Activated B cell treated with CpG ODN at 0.5 μM for 24 hours (primary cell): ENCODE measurements at regions not wholly inside any gene's neighbourhood (a gene's known extent, or its start where the extent isn't known, plus 50 kb on each side); places are given as distances from the start of the nearest gene placed in this dataset.

ENCODE experiments used
- ATAC-seq: fragments of 200-7000 bp; cut with Tn5 transposase; one replicate; pipeline ENCODE4 v1.10.0; 2021; ENCODE audit warnings: low read depth, mild to moderate bottlenecking, moderate library complexity
- CTCF ChIA-PET: fragments of 350-600 bp; sonication (Branson Sonifier 250); formaldehyde crosslinking; loops from one replicate; lab custom pipeline; 2021; ENCODE audit warnings: antibody characterized with exemption; lab: Charles Lee
- POLR2A ChIA-PET: fragments of 350-600 bp; sonication (Branson Sonifier 250); formaldehyde crosslinking; loops from one replicate; lab custom pipeline; 2021; ENCODE audit warnings: antibody characterized with exemption; lab: Charles Lee
- DNase-seq: peaks from one replicate; pipeline ENCODE4 v3.0.0; 2022
- H3K27ac Mint-ChIP-seq: one replicate; pipeline ENCODE4 v1.8.0; 2020; ENCODE audit warnings: mixed read lengths
- H3K27me3 Mint-ChIP-seq: one replicate; pipeline ENCODE4 v1.8.0; 2021; ENCODE audit warnings: mixed read lengths
- H3K36me3 Mint-ChIP-seq: one replicate; pipeline ENCODE4 v1.8.0; 2021; ENCODE audit warnings: low read depth, mixed read lengths
- H3K4me1 Mint-ChIP-seq: one replicate; pipeline ENCODE4 v1.8.0; 2021; ENCODE audit warnings: mixed read lengths
- H3K4me3 Mint-ChIP-seq: one replicate; pipeline ENCODE4 v1.8.0; 2020; ENCODE audit warnings: mild to moderate bottlenecking, mixed read lengths
- H3K9me3 Mint-ChIP-seq: one replicate; pipeline ENCODE4 v1.8.0; 2020; ENCODE audit warnings: mixed read lengths
- CTCF ChIP-seq: fragments of 200-600 bp; IDR thresholded peaks from one replicate; pipeline ENCODE4 v1.8.0; 2022; ENCODE audit warnings: antibody characterized with exemption, mild to moderate bottlenecking
- intact Hi-C: fragments of 100-400 bp; cut with micrococcal nuclease; formaldehyde crosslinking; loops from one replicate; pipeline ENCODE4 v1.15.1; 2024

- H3K9me3 Mint-ChIP-seq, result no peaks in the 10 kb centered on the region
- DNase-seq (no peak), ATAC-seq (no peak)
- H3K4me1 Mint-ChIP-seq, result no peaks in the 10 kb centered on the region
- no peak overlapping the region for H3K4me3 Mint-ChIP-seq
- intact Hi-C loops, result no loop called here
- ChIA-PET POLR2A (no interaction called here), CTCF (no interaction called here)
- no peak for TF ChIP-seq CTCF
- H3K27me3 Mint-ChIP-seq, result peaks cover 3% of the 10 kb centered on the region
- H3K36me3 Mint-ChIP-seq, result no peaks in the 10 kb centered on the region
- no peak overlapping the region for H3K27ac Mint-ChIP-seq
Observed at GRCh38 chr4:104826171-104826570, 320.5 kb upstream of the TET2 start.

GRCh38 chr4:104829761-104830160 is 316.9 kb upstream of the TET2 start:
- Mint-ChIP-seq H3K27me3 (peaks cover 3% of the 10 kb centered on the region), H3K27ac (no peak overlapping the region), H3K9me3 (no peaks in the 10 kb centered on the region), H3K36me3 (no peaks in the 10 kb centered on the region), H3K4me1 (no peaks in the 10 kb centered on the region), H3K4me3 (no peak overlapping the region)
- ATAC-seq (no peak), DNase-seq (no peak)
- CTCF ChIA-PET, result no interaction called here
- TF ChIP-seq CTCF, result no peak
- intact Hi-C loops, result no loop called here
- POLR2A ChIA-PET, result no interaction called here

- ChIA-PET CTCF (no interaction called here), POLR2A (no interaction called here)
- no peaks in the 10 kb centered on the region for H3K4me1 Mint-ChIP-seq
- no peak for TF ChIP-seq CTCF
- no peaks in the 10 kb centered on the region for H3K27me3 Mint-ChIP-seq
- DNase-seq (no peak), ATAC-seq (no peak)
- H3K36me3 Mint-ChIP-seq, result no peaks in the 10 kb centered on the region
- no peak overlapping the region for H3K27ac Mint-ChIP-seq
- intact Hi-C loops, result no loop called here
- H3K9me3 Mint-ChIP-seq, result no peaks in the 10 kb centered on the region
- H3K4me3 Mint-ChIP-seq, result no peak overlapping the region
Observed at GRCh38 chr4:104848597-104849225, 298.0 kb upstream of the TET2 start.

GRCh38 chr4:104859601-104860237 is 287.0 kb upstream of the TET2 start:
- Mint-ChIP-seq H3K4me1 (no peaks in the 10 kb centered on the region), H3K27ac (no peak overlapping the region), H3K9me3 (no peaks in the 10 kb centered on the region), H3K4me3 (no peak overlapping the region), H3K27me3 (peaks cover 2% of the 10 kb centered on the region), H3K36me3 (no peaks in the 10 kb centered on the region)
- DNase-seq (no peak), ATAC-seq (no peak)
- TF ChIP-seq CTCF, result no peak
- POLR2A ChIA-PET, result no interaction called here
- intact Hi-C loops, result loop anchor here (1.0 to 5.0 kb wide), 5 partner anchors 166 to 925 kb away; partner anchors contain the start of genes CXXC4 and PPA2
- CTCF ChIA-PET, result interaction anchor here (0.7 to 2.4 kb wide), 7 partner anchors 13 to 933 kb away, joined by 3 to 12 read pairs (median 3); no protein-coding TSS in a partner anchor

- Mint-ChIP-seq H3K27ac (no peak overlapping the region), H3K9me3 (no peaks in the 10 kb centered on the region), H3K27me3 (peaks cover 2% of the 10 kb centered on the region), H3K4me1 (no peaks in the 10 kb centered on the region), H3K36me3 (no peaks in the 10 kb centered on the region), H3K4me3 (no peak overlapping the region)
- ATAC-seq, result peak; percentile 70
- TF ChIP-seq CTCF, result peak; percentile 96
- DNase-seq, result no peak
- ChIA-PET CTCF (interaction anchor here (0.7 to 2.4 kb wide), 8 partner anchors 14 to 854 kb away, joined by 3 to 12 read pairs (median 4); no protein-coding TSS in a partner anchor), POLR2A (no interaction called here)
- intact Hi-C loops, result loop anchor here (1.0 to 5.0 kb wide), 5 partner anchors 167 to 926 kb away; partner anchors contain the start of genes CXXC4 and PPA2
Observed at GRCh38 chr4:104860238-104861123, 286.2 kb upstream of the TET2 start.
